Thyroid gland (tissue), 4 donors: ENCODE measurements at regions not wholly inside any gene's neighbourhood (a gene's known extent, or its start where the extent isn't known, plus 50 kb on each side); places are given as distances from the start of the nearest gene placed in this dataset.

ENCODE experiments used
- DNase-seq, 2 donors: peaks; one replicate each; pipeline ENCODE4 v3.0.0-alpha.2; 2019
- H3K27ac ChIP-seq, 3 donors: fragments of 200-600 bp; sonication (generic); 1 replicate in 2 of 3; 2 replicates in 1 of 3; pipeline ENCODE4 v1.5.1; 2016 to 2019; ENCODE audit warnings: mild to moderate bottlenecking in 1 of 3, moderate library complexity in 1 of 3
- H3K27me3 ChIP-seq: fragments of 200-600 bp; sonication (generic); one replicate; pipeline ENCODE4 v1.5.1; 2019
- H3K36me3 ChIP-seq, 2 donors: fragments of 200-600 bp; sonication (generic); one replicate each; pipeline ENCODE4 v1.5.1; 2016 to 2019
- H3K4me1 ChIP-seq, 2 donors: fragments of 200-600 bp; sonication (generic); one replicate each; pipeline ENCODE4 v1.5.1; 2017 to 2019
- H3K4me3 ChIP-seq, 3 donors: fragments of 200-600 bp; sonication (generic); replicated peaks in 1 of 3; 1 replicate in 2 of 3; 2 replicates in 1 of 3; pipeline ENCODE4 v1.5.1; 2016; ENCODE audit warnings: mild to moderate bottlenecking in 1 of 3
- H3K9me3 ChIP-seq: fragments of 200-600 bp; sonication (generic); one replicate; pipeline ENCODE4 v1.5.1; 2017
- POLR2A ChIP-seq, 2 donors: fragments of 450-650 bp; IDR thresholded peaks; one replicate each; pipeline ENCODE4 v1.6.1; 2017; ENCODE audit warnings: antibody characterized with exemption in 2 of 2, mild to moderate bottlenecking in 2 of 2, moderate library complexity in 1 of 2
- WGBS, 2 donors: methylation state at CpG; one replicate each; pipeline ENCODE4 v1.1.5; 2017; 5-methylcytosine and 5-hydroxymethylcytosine counted together
- intact Hi-C: fragments of 100-400 bp; cut with DNase I; formaldehyde crosslinking; loops from one replicate; pipeline ENCODE4 v1.15.1; 2023
- TF ChIP-seq, protein P1 (sequence below), 6 experiments: fragments of 200-600 bp in 3 of 6; fragments of 450-650 bp in 3 of 6; sonication (generic) in 3 of 6; IDR thresholded peaks; one replicate each; pipeline ENCODE4 v1.5.1; 2016 to 2019; ENCODE audit warnings: antibody characterized with exemption in 6 of 6, mild to moderate bottlenecking in 2 of 6, inconsistent platforms in 1 of 6, moderate library complexity in 1 of 6

GRCh38 chr6:71107911-71108420 lies 151.1 kb upstream of the B3GAT2 start:
- peaks cover 17 to 23% of the 10 kb centered on the region in 2 donors for H3K4me1 ChIP-seq
- peak; percentile 31 to 52 for DNase-seq
- WGBS, 2 donors: 4 to 12% methylated on average over 6 of the region's 6 CpGs
- no peak for TF ChIP-seq POLR2A (IDR thresholded peaks at IDR 0.05)
- TF ChIP-seq, protein P1, sequence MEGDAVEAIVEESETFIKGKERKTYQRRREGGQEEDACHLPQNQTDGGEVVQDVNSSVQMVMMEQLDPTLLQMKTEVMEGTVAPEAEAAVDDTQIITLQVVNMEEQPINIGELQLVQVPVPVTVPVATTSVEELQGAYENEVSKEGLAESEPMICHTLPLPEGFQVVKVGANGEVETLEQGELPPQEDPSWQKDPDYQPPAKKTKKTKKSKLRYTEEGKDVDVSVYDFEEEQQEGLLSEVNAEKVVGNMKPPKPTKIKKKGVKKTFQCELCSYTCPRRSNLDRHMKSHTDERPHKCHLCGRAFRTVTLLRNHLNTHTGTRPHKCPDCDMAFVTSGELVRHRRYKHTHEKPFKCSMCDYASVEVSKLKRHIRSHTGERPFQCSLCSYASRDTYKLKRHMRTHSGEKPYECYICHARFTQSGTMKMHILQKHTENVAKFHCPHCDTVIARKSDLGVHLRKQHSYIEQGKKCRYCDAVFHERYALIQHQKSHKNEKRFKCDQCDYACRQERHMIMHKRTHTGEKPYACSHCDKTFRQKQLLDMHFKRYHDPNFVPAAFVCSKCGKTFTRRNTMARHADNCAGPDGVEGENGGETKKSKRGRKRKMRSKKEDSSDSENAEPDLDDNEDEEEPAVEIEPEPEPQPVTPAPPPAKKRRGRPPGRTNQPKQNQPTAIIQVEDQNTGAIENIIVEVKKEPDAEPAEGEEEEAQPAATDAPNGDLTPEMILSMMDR (IDR thresholded peaks at IDR 0.05): no peak
- peak overlapping the region; percentile 55 to 77 (median 75) for H3K27ac ChIP-seq
- intact Hi-C loops: no loop called here
- peak overlapping the region in 1 of 3 donors; percentile 3 for H3K4me3 ChIP-seq
- H3K36me3 ChIP-seq: no peaks in the 10 kb centered on the region
- H3K27me3 ChIP-seq: no peaks in the 10 kb centered on the region
- no peaks in the 10 kb centered on the region for H3K9me3 ChIP-seq

- intact Hi-C loops: no loop called here
- no peak for DNase-seq
- Histone ChIP-seq H3K36me3 (no peaks in the 10 kb centered on the region), H3K4me3 (no peak overlapping the region), H3K27ac (no peak overlapping the region), H3K27me3 (no peaks in the 10 kb centered on the region), H3K9me3 (no peaks in the 10 kb centered on the region), H3K4me1 (no peaks in the 10 kb centered on the region)
- 33 to 37% methylated on average over 4 of the region's 4 CpGs for WGBS, 2 donors
- no peak for TF ChIP-seq POLR2A (IDR thresholded peaks at IDR 0.05)
- TF ChIP-seq, protein P1 (IDR thresholded peaks at IDR 0.05): no peak
These were observed 157.7 kb upstream of the B3GAT2 start for GRCh38 chr6:71114544-71114943.

GRCh38 chr6:71114986-71115385 lies 158.1 kb upstream of the B3GAT2 start:
- TF ChIP-seq, protein P1 (IDR thresholded peaks at IDR 0.05): no peak
- no peak for TF ChIP-seq POLR2A (IDR thresholded peaks at IDR 0.05)
- intact Hi-C loops: no loop called here
- Histone ChIP-seq H3K27me3 (no peaks in the 10 kb centered on the region), H3K36me3 (no peaks in the 10 kb centered on the region), H3K4me1 (no peaks in the 10 kb centered on the region), H3K4me3 (no peak overlapping the region), H3K27ac (no peak overlapping the region), H3K9me3 (no peaks in the 10 kb centered on the region)
- DNase-seq: no peak

DNA sequence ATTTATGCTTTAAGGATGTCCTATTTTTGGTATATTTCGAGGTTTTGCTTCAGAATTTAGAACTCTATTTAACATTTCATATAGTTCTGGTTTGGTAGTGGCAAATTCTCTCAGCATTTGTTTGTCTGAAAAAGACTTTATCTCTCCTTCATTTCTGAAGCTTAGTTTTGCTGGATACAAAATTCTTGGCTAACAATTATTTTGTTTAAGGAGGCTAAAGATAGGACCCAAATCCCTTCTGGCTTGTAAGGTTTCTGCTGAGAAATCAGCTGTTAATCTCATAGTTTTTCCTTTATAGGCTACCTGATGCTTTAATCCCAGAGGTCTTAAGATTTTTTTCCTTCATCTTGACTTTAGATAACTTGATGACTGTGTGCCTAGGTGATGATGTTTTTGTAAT lies 162.7 kb upstream of the B3GAT2 start:
- TF ChIP-seq, protein P1 (IDR thresholded peaks at IDR 0.05): no peak
- no peak for TF ChIP-seq POLR2A (IDR thresholded peaks at IDR 0.05)
- WGBS, 2 donors: 44 to 57% methylated on average over 1 of the region's 1 CpG
- Histone ChIP-seq H3K27ac (no peak overlapping the region), H3K4me3 (no peak overlapping the region), H3K4me1 (no peaks in the 10 kb centered on the region), H3K27me3 (no peaks in the 10 kb centered on the region), H3K36me3 (no peaks in the 10 kb centered on the region), H3K9me3 (no peaks in the 10 kb centered on the region)
- intact Hi-C loops: no loop called here
- DNase-seq: no peak

DNA sequence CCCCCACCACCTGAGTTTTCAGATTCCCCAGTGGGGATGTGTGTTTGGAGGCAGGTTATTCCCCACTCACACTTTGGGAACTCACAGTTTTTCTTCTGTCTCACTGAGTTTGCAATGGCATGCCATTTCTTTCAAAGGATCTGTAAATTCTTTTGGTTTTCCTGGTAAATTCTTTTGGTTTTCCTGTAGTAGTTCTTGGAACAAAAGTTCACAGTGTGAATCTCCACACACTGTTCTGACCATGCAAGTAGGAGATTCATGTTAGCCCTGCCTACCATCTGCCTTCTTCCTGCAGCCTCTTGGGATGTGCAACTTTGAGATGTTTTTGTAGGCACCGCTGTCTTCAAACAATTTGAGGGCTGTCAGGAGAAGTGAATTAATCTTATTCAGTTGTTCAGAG lies 165.6 kb upstream of the OGFRL1 start:
- WGBS, 2 donors: 76 to 77% methylated on average over 1 of the region's 1 CpG
- intact Hi-C loops: no loop called here
- TF ChIP-seq POLR2A (IDR thresholded peaks at IDR 0.05): no peak
- TF ChIP-seq, protein P1 (IDR thresholded peaks at IDR 0.05): no peak
- H3K4me3 ChIP-seq: no peak overlapping the region
- no peaks in the 10 kb centered on the region for H3K4me1 ChIP-seq
- no peak overlapping the region for H3K27ac ChIP-seq
- H3K27me3 ChIP-seq: no peaks in the 10 kb centered on the region
- no peaks in the 10 kb centered on the region for H3K36me3 ChIP-seq
- DNase-seq: no peak
- H3K9me3 ChIP-seq: no peaks in the 10 kb centered on the region
